IMR-90 (cell line): ENCODE measurements at regions not wholly inside any gene's neighbourhood (a gene's known extent, or its start where the extent isn't known, plus 50 kb on each side); places are given as distances from the start of the nearest gene placed in this dataset.

Experiments
- ATAC-seq: fragments of 200-7000 bp; cut with Tn5 transposase; 2 replicates; pipeline ENCODE4 v1.9.1; 2020; ENCODE audit warnings: low read depth, mild to moderate bottlenecking, moderate library complexity
- BruUV-seq: library from RNA; stranded (reverse); fragments of 400-500 nt; replicated peaks from 2 replicates; lab custom pipeline; 2021; lab: Mats Ljungman, UMichigan
- CTCF ChIA-PET: fragments of 300-600 bp; formaldehyde crosslinking; extraction: SDS; loops from one replicate; lab custom pipeline; 2021; ENCODE audit warnings: antibody characterized with exemption; lab: Yijun Ruan, JAX
- POLR2A ChIA-PET: fragments of 300-600 bp; sonication (Branson Sonifier 250); formaldehyde crosslinking; loops from one replicate; lab custom pipeline; 2022; ENCODE audit warnings: antibody characterized with exemption; ENCODE audit not compliant: unreplicated experiment; lab: Charles Lee
- DNase-seq: peaks from one replicate; pipeline ENCODE4 v3.0.0; 2013
- H2AFZ ChIP-seq: replicated peaks from 2 replicates; pipeline ENCODE3; 2013; ENCODE audit warnings: low read length, mild to moderate bottlenecking; ENCODE audit not compliant: poor library complexity
- H2AK5ac ChIP-seq: 2 replicates; pipeline ENCODE4 v1.6.1; 2013; ENCODE audit warnings: low read depth, low read length, inconsistent platforms
- H2AK9ac ChIP-seq: replicated peaks from 2 replicates; pipeline ENCODE3; 2013; ENCODE audit warnings: mild to moderate bottlenecking, low read depth, low read length, moderate library complexity; ENCODE audit not compliant: poor library complexity
- H2BK120ac ChIP-seq: 2 replicates; pipeline ENCODE4 v1.6.1; 2013; ENCODE audit warnings: low read depth, low read length, inconsistent platforms
- H2BK15ac ChIP-seq: 3 replicates; pipeline ENCODE4 v1.6.1; 2013; ENCODE audit warnings: low read depth, low read length, inconsistent platforms
- H2BK20ac ChIP-seq: 2 replicates; pipeline ENCODE4 v1.6.1; 2013; ENCODE audit warnings: low read depth, mild to moderate bottlenecking, inconsistent platforms, low read length, moderate library complexity
- H2BK5ac ChIP-seq: 2 replicates; pipeline ENCODE4 v1.6.1; 2013; ENCODE audit warnings: mild to moderate bottlenecking, low read depth, low read length, inconsistent platforms; ENCODE audit not compliant: poor library complexity, severe bottlenecking
- H3K14ac ChIP-seq: replicated peaks from 2 replicates; pipeline ENCODE4 v1.6.1; 2013; ENCODE audit warnings: low read depth, low read length, inconsistent platforms
- H3K18ac ChIP-seq: 2 replicates; pipeline ENCODE4 v1.6.1; 2013; ENCODE audit warnings: low read depth, low read length, control low read depth
- H3K23ac ChIP-seq: 2 replicates; pipeline ENCODE4 v1.6.1; 2013; ENCODE audit warnings: low read depth, low read length, inconsistent platforms
- H3K27ac ChIP-seq: 2 replicates; pipeline ENCODE4 v1.5.1; 2013; ENCODE audit warnings: mild to moderate bottlenecking, control low read depth, low read length; ENCODE audit not compliant: insufficient read depth
- H3K27me3 ChIP-seq: 2 replicates; pipeline ENCODE4 v1.6.1; 2013; ENCODE audit warnings: low read length; ENCODE audit not compliant: control insufficient read depth, insufficient read depth
- H3K36me3 ChIP-seq: 2 replicates; pipeline ENCODE4 v1.6.1; 2013; ENCODE audit warnings: low read length, mixed read lengths; ENCODE audit not compliant: control insufficient read depth, insufficient read depth
- H3K4ac ChIP-seq: 2 replicates; pipeline ENCODE4 v1.6.1; 2013; ENCODE audit warnings: low read depth, low read length, inconsistent platforms
- H3K4me1 ChIP-seq: 2 replicates; pipeline ENCODE4 v1.6.1; 2013; ENCODE audit warnings: low read length, mixed read lengths; ENCODE audit not compliant: control insufficient read depth, insufficient read depth
- H3K4me2 ChIP-seq: 2 replicates; pipeline ENCODE4 v1.6.1; 2013; ENCODE audit warnings: low read depth, mild to moderate bottlenecking, control low read depth, low read length, moderate library complexity
- H3K4me3 ChIP-seq: 2 replicates; pipeline ENCODE4 v1.5.1; 2013; ENCODE audit warnings: low read depth, mild to moderate bottlenecking, control low read depth, low read length, moderate library complexity; ENCODE audit not compliant: insufficient read depth
- H3K56ac ChIP-seq: 2 replicates; pipeline ENCODE4 v1.6.1; 2013; ENCODE audit warnings: low read length, inconsistent platforms; ENCODE audit not compliant: insufficient read depth; ENCODE audit errors: extremely low read depth
- H3K79me1 ChIP-seq, 2 experiments: 2 replicates each; pipeline ENCODE4 v1.6.1; 2013; ENCODE audit warnings: low read length in 2 of 2, inconsistent platforms in 1 of 2, low read depth in 1 of 2
- H3K9ac ChIP-seq: 2 replicates; pipeline ENCODE4 v1.6.1; 2013; ENCODE audit warnings: low read depth, low read length, control low read depth
- H3K9me1 ChIP-seq: 2 replicates; pipeline ENCODE4 v1.6.1; 2013; ENCODE audit warnings: low read length, inconsistent platforms; ENCODE audit not compliant: insufficient read depth
- H3K9me3 ChIP-seq: 2 replicates; pipeline ENCODE4 v1.6.1; 2013; ENCODE audit warnings: low read length; ENCODE audit not compliant: control insufficient read depth, insufficient read depth
- H4K20me1 ChIP-seq: 2 replicates; pipeline ENCODE4 v1.6.1; 2013; ENCODE audit warnings: low read length, inconsistent platforms; ENCODE audit not compliant: insufficient read depth
- H4K5ac ChIP-seq: 2 replicates; pipeline ENCODE4 v1.6.1; 2013; ENCODE audit warnings: mild to moderate bottlenecking, low read depth, low read length, control low read depth
- H4K8ac ChIP-seq, 2 experiments: 2 replicates each; pipeline ENCODE4 v1.6.1; 2013; ENCODE audit warnings: low read depth in 2 of 2, low read length in 2 of 2, control low read depth in 1 of 2, inconsistent platforms in 1 of 2
- H4K91ac ChIP-seq: 2 replicates; pipeline ENCODE4 v1.6.1; 2013; ENCODE audit warnings: low read depth, low read length, inconsistent platforms; ENCODE audit not compliant: insufficient read depth
- BHLHE40 ChIP-seq: fragments of 150-350 bp; IDR thresholded peaks from 2 replicates; pipeline ENCODE4 v1.6.1; 2016; ENCODE audit warnings: mild to moderate bottlenecking, low read depth, low read length
- CEBPB ChIP-seq: IDR thresholded peaks from 2 replicates; pipeline ENCODE4 v1.6.1; 2012; ENCODE audit warnings: low read depth, low read length, improper control_type of control experiment
- CHD1 ChIP-seq: IDR thresholded peaks from 2 replicates; pipeline ENCODE4 v1.6.1; 2012; ENCODE audit warnings: low read depth, low read length, improper control_type of control experiment
- CTCF ChIP-seq: conservative IDR thresholded peaks from 2 replicates; pipeline ENCODE4 v1.5.1; 2012; ENCODE audit warnings: mild to moderate bottlenecking, low read depth, low read length, improper control_type of control experiment
- ELK1 ChIP-seq: fragments of 150-350 bp; IDR thresholded peaks from 2 replicates; pipeline ENCODE4 v1.6.1; 2016; ENCODE audit warnings: low read depth, mild to moderate bottlenecking, low read length, moderate library complexity, borderline replicate concordance
- FOS ChIP-seq: fragments of 150-350 bp; IDR thresholded peaks from 2 replicates; pipeline ENCODE4 v1.6.1; 2016; ENCODE audit warnings: low read depth, low read length
- MAFK ChIP-seq: IDR thresholded peaks from 2 replicates; pipeline ENCODE4 v1.6.1; 2012; ENCODE audit warnings: low read depth, low read length, improper control_type of control experiment
- MAZ ChIP-seq: IDR thresholded peaks from 2 replicates; pipeline ENCODE4 v1.6.1; 2012; ENCODE audit warnings: low read depth, mild to moderate bottlenecking, low read length, improper control_type of control experiment, moderate library complexity, borderline replicate concordance
- MXI1 ChIP-seq: IDR thresholded peaks from 2 replicates; pipeline ENCODE4 v1.6.1; 2012; ENCODE audit warnings: low read depth, mild to moderate bottlenecking, low read length, moderate library complexity, borderline replicate concordance
- NFE2L2 ChIP-seq: fragments of 150-350 bp; IDR thresholded peaks from 2 replicates; pipeline ENCODE4 v1.6.1; 2016; ENCODE audit warnings: low read depth, mild to moderate bottlenecking, low read length
- POLR2A ChIP-seq: IDR thresholded peaks from 2 replicates; pipeline ENCODE4 v1.6.1; 2012; ENCODE audit warnings: mild to moderate bottlenecking, low read depth, low read length
- RAD21 ChIP-seq: IDR thresholded peaks from 2 replicates; pipeline ENCODE4 v1.6.1; 2012; ENCODE audit warnings: low read length, improper control_type of control experiment
- RCOR1 ChIP-seq: IDR thresholded peaks from 2 replicates; pipeline ENCODE4 v1.6.1; 2012; ENCODE audit warnings: mild to moderate bottlenecking, low read length, improper control_type of control experiment; ENCODE audit not compliant: insufficient replicate concordance
- SMC3 ChIP-seq: fragments of 150-350 bp; IDR thresholded peaks from 2 replicates; pipeline ENCODE4 v1.6.1; 2016; ENCODE audit warnings: low read depth, mild to moderate bottlenecking, antibody characterized with exemption, low read length, moderate library complexity
- WGBS, 2 experiments: methylation state at CpG; one replicate each; pipeline versions ENCODE4 v1.1.5 to v1.1.7; 2013; ENCODE audit warnings: missing lambda C conversion rate in 2 of 2; ENCODE audit not compliant: insufficient read length in 1 of 2; ENCODE audit errors: extremely low coverage in 2 of 2; 5-methylcytosine and 5-hydroxymethylcytosine counted together
- dilution Hi-C: fragments of 300-500 bp; cut with HindIII; formaldehyde crosslinking; loops from one replicate; pipeline ENCODE4 v1.14.3; 2018; ENCODE audit warnings: low sequenced_read_pairs; ENCODE audit not compliant: unreplicated experiment
- in situ Hi-C: fragments of 300-500 bp; cut with MboI; formaldehyde crosslinking; loops from 3 replicates; pipeline ENCODE4 v1.14.3; 2019; ENCODE audit warnings: low sequenced_read_pairs, inconsistent platforms, mixed read lengths
- intact Hi-C: fragments of 100-400 bp; cut with micrococcal nuclease; formaldehyde crosslinking; loops from 2 replicates; pipeline ENCODE4 v1.10.0; 2022
- TF ChIP-seq, protein P1 (sequence below): fragments of 150-350 bp; IDR thresholded peaks from 2 replicates; pipeline ENCODE4 v1.6.1; 2017; ENCODE audit warnings: mild to moderate bottlenecking, antibody characterized with exemption, low read length, low read depth

DNA sequence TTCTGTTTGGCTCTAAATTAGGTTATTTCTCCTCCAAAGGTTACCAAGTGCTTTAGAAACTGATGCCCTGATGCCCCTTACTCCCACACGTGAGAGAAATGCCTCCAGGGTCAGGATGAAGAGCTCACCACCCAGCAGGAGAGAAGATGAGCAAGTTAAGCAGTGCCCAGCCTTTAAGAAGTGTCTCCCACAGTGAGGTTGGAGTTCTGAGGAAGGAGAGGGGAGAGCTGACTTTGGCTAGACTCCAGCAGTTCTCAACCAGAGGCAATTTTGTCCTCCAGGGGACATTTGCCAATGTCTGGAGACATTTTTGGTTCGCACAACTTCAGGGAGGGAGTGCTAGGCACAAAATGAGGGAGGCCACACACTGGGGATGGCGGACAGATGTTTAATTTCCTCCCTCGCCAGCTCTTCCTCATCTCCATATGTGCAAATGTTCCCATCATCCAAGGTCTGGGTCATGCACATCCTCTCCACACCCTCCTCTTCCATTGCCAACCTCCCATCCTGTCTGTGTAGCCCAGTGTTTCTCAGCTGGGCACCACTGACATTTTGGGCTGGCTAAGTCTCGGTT, 50.6 kb upstream of the SLC7A14 start:
- in situ Hi-C loops (no loop called here), dilution Hi-C loops (no loop called here), intact Hi-C loops (no loop called here)
- no peak overlapping the region for H3K9ac ChIP-seq
- no peaks in the 10 kb centered on the region for H4K20me1 ChIP-seq
- no peak overlapping the region for H2BK15ac ChIP-seq
- peak overlapping the region; percentile 14; the same call in 1 of the 2 replicates for H2AK5ac ChIP-seq
- no peaks in the 10 kb centered on the region for H3K9me1 ChIP-seq
- H2BK20ac ChIP-seq = no peak overlapping the region; the same call in 1 of the 2 replicates
- WGBS, 2 experiments = no CpG with 5 or more reads among the region's 5 CpGs
- ATAC-seq (no peak), DNase-seq (no peak)
- POLR2A ChIA-PET = no interaction called here
- BruUV-seq = no TSS peak
- no peak overlapping the region for H3K14ac ChIP-seq
- peak overlapping the region; percentile 38 for H3K4ac ChIP-seq
- H4K5ac ChIP-seq = no peak overlapping the region; the same call in 1 of the 2 replicates
- H3K18ac ChIP-seq = peak overlapping the region; percentile 24; the same call in 1 of the 2 replicates
- H3K56ac ChIP-seq = no peak overlapping the region
- H2AFZ ChIP-seq = peak overlapping the region; percentile 45
- H2AK9ac ChIP-seq = peak overlapping the region; percentile 56
- 0 out of 2 replicates have a peak overlapping the region, but pooled peaks have one; percentile 13 for H2BK120ac ChIP-seq
- no peaks in the 10 kb centered on the region for H3K9me3 ChIP-seq
- no peak overlapping the region for H3K23ac ChIP-seq
- H3K4me1 ChIP-seq = peaks cover 8% of the 10 kb centered on the region
- no peak overlapping the region for H2BK5ac ChIP-seq
- H3K36me3 ChIP-seq = no peaks in the 10 kb centered on the region
- CTCF ChIA-PET = no interaction called here
- peaks cover 3% of the 10 kb centered on the region; the same call in 1 of the 2 replicates for H3K27me3 ChIP-seq
- no peaks in the 10 kb centered on the region for H3K79me1 ChIP-seq
- no peak overlapping the region for H4K91ac ChIP-seq
- H4K8ac ChIP-seq = no peak overlapping the region
- no peak overlapping the region for H3K4me3 ChIP-seq
- no peak for TF ChIP-seq BHLHE40
- TF ChIP-seq MXI1 = no peak
- no peak for TF ChIP-seq RCOR1
- no peak for TF ChIP-seq MAZ
- TF ChIP-seq ELK1 = no peak
- no peak for TF ChIP-seq POLR2A
- TF ChIP-seq FOS = no peak
- no peak for TF ChIP-seq RAD21
- no peak for TF ChIP-seq CTCF
- no peak for TF ChIP-seq CHD1
- no peak for TF ChIP-seq SMC3
- TF ChIP-seq MAFK = no peak
- no peak for TF ChIP-seq NFE2L2
- TF ChIP-seq CEBPB = no peak
- TF ChIP-seq, protein P1, sequence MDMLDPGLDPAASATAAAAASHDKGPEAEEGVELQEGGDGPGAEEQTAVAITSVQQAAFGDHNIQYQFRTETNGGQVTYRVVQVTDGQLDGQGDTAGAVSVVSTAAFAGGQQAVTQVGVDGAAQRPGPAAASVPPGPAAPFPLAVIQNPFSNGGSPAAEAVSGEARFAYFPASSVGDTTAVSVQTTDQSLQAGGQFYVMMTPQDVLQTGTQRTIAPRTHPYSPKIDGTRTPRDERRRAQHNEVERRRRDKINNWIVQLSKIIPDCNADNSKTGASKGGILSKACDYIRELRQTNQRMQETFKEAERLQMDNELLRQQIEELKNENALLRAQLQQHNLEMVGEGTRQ = no peak
- H3K27ac ChIP-seq = no peak overlapping the region
- no peak overlapping the region for H3K4me2 ChIP-seq
